GM21529 (cell line): ENCODE measurements at regions not wholly inside any gene's neighbourhood (a gene's known extent, or its start where the extent isn't known, plus 50 kb on each side); places are given as distances from the start of the nearest gene placed in this dataset.
"Not testable (repeated sequence)": the region's sequence is repeated elsewhere in the genome, so short reads cannot be mapped to it uniquely, and the experiment has no call there.

Experiments used
- ATAC-seq: cut with Tn5 transposase; IDR thresholded peaks from one replicate; pipeline ENCODE4 v1.9.1; 2021; ENCODE audit not compliant: unreplicated experiment

DNA sequence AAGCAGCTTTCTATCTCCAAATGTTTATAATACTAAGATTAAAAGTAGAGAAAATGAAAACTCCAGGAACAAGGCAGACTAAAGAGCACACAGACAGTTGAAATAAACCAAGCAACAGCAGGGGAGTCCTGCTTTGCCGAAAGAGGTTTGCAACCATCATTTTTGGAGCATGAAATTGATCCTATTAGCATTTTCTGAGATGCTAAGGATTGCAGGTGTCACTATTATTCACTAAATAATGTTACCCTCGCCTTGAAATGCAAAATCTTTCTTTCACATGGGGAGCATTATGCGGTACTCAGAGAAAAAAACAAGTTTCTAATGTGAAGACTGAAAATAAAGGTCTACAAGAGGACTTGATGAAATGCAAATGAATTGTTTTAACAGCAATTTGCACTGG lies 81.7 kb upstream of the DNAJC10 start:
- ATAC-seq, result no peak

DNA sequence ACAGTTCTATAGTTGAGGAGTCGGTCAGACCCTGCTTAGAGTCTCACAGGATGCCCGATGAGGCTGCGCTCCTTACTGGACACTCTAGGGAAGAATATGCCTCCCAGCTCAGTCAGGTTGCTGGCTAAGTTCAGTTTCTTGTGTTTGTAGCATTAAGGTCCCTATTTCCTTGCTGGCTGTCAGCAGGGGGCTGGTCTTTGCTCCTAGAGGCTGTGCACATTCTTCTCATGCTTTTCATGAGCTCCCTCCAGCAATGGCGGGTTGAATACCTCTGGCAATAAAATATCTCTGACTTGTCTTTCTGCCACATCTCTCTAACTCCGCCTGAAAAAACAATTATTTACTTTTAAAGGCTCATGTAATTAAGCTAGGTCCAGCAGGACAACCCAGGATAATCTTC lies 79.4 kb upstream of the DNAJC10 start:
- no peak for ATAC-seq

DNA sequence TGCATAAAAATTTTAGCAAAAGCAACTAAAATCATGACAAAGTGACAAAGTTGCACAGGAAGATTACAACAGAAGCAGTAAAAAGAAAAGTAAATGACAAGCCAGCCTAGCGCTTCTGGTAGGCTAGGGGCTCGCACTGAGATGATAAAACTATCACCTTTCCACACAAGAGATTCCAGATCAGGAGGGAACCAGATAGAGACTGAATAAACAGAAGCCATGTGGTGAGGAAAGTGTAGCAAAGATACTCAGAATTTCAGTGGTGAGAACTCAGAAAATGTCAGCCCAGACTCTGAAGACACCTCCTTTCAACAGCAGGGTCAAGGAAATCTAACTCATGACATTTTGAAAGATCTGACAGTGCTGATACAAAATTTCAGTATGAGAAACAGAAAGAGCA lies 77.4 kb upstream of the DNAJC10 start:
- ATAC-seq, result no peak

DNA sequence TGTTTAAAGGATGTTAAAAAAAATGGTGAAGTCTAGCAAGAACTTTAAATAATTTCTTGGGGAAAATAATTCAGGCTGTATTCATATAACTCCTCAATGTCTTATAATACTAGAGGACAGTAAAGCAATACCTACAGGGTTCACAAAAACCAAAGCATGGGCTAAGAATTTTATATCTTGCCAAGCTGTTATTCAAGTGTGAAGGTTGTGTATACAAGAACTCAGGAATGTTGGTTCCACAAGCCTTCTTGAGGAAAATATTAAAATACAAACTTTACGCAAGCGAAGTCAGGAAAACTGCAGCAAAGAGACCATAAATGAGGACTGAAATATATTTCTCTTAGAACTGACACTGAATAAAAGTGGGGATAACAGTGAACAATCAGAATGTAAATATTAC lies 76.1 kb upstream of the DNAJC10 start:
- no peak for ATAC-seq

DNA sequence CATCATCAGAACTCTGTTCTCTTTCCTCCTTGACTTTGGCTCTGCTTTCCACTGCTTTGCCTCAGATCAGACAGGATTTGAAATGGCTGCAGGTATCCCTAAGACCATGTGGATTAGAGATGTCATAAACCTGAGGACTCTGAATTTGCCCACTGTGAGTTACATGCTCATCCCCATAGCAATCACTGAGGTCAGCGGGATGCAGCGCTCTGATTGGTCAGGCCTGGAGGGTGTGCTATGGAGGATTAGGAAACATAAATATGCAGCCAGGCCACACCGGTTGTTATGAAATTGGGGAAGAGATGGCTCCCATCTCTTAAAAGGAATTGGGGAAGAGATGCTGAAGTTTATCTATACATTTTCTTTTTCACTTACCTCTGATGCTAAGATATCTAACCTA lies 73.7 kb upstream of the DNAJC10 start:
- ATAC-seq, result peak; percentile 100

DNA sequence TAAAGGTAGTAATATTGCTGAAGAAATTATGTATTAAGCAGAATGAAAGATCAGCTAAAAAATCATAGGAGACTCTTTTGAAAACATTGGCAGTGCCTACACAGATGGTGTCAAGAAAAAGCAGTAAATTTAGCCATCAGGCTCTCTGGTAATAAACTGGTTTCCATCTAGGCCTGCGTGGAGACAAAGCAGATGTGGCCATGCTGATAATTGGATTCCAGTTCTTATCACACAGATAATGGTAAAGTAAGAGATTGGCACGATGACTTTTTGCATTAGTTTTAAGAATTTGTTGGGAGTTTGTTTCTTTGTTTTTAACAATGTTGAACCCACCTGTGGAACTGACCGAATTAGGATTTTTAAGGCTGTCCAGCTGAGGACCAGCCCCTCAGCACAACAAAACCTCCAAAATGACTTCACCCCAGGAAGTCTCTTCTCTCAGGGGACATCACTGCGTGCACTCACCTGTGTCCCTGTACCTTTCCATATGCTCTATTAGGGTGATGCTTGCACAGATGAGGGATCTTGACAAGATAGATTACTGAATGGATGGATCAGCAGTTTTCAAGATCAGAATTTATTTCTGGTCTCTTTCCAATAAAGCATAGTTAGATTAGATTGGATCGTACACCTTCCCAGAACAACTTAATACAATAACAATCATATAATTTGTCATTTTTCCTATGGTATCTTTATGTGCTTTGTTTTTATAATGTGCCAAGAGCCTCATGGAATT lies 69.1 kb upstream of the DNAJC10 start:
- ATAC-seq, result no peak

DNA sequence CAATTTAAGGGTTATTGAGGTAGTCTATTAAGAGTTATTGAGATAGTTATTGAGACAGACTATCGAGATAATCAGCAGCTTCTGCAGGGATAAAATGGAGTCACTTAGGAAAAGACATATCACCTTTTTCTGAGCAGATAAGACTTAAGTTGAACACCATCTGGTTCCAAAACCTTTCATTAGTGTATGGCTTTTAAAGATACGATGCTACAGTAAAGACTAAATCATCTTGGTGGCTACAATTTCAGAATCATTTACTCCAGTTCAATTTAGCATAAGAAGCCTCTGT lies 68.6 kb upstream of the DNAJC10 start:
- ATAC-seq, result no peak

DNA sequence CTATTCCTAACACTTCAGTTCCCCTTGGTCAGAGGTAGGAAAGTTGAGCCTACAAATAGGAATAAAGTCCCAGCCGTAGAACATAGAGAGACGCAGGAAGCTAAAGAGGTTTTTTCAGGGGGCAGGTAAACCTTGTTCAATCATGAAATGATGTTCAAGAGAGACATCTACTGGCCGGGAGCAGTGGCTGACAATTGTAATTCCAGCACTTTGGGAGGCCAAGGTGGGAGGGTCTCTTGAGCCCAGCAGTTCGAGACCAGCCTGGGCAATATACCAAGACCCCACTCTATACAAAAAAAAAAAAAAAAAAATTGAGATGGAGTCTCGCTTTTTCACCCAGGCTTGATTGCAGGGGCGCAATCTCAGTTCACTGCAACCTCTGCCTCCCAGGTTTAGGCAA lies 66.7 kb upstream of the DNAJC10 start:
- ATAC-seq, result no peak

DNA sequence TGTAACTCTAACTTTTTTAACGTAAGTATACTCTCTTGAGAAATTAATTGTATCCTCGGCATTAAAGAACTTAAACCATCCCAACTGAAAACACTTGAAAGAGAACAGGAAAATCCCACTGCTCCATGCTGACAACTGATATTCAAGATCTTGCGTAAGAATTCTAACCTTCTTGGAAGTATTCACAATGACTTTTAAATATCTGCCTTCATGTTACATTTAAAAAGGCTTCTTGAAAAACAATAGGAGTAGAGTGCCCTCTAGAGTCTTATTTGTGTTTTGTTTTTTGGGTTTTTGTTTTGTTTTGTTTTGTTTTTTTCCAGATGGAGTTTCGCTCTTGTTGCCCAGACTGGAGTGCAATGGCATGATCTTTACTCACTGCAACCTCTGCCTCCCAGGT lies 65.4 kb upstream of the DNAJC10 start:
- no peak for ATAC-seq

DNA sequence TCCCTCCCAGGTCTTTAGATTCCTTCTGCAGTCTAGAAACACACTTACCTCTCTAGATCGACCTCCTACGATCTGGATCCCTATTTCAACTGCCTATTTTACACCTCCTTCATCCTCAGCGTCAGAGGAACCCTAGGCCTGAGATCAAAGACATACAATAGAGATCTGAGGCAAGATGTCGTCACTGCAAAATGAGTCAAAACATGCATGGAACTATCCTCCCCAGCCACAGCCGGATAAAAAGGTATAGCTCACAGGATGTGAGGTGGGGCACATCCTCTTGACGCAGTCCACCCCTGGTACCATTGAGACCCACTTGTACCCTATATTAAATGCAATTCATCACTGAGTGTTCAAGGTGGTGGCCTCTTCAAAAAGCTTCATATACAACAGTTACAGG lies 63.7 kb upstream of the DNAJC10 start:
- ATAC-seq, result no peak

DNA sequence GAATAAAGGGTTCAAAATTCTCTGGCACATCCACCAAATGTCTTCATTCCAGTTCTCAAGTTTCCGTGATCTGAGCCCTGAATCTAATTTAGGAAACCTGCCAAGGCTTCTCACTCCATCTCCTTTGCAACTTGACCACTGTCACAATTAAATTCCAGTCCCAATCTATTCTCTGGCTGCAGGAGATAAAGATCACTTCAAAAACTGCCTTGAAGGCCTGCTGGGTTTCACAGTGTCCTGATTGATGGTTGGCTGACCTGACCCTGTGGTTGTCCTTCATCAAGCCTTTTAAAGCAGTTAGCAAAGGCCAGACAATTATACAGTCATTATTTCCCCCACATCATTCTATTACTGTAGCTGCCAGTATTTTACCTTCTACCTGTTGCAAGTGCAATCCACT lies 60.3 kb upstream of the DNAJC10 start:
- ATAC-seq, result no peak

DNA sequence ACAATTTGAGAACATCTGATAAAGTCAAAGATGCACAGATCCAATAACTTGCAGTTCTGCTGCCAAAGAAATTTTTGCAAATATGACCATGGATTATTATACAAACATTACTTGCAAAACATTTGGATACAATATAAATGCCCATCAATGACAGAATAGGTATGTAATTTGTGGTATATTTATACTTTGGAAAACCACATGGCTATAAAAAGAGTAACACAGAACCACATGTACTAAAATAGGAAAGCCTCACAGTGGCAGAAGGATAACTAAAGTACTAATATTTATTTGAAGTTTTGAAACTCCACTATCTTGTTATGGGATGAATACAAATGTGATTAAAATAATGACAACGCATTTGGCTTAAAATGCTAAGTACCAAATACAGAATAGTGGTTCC lies 51.8 kb upstream of the DNAJC10 start:
- ATAC-seq, result no peak

DNA sequence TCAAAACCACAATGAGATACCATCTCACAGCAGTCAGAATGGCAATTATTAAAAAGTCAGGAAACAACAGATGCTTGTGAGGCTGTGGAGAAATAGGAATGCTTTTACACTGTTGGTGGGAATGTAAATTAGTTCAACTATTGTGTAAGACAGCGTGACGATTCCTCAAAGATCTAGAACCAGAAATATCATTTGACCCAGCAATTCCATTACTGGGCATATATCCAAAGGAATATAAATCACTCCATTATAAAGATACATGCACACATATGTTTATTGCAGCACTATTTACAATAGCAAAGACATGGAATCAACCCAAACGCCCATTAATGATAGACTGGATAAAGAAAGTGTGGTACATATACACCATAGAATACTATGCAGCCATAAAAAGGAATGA lies 50.6 kb upstream of the DNAJC10 start:
- not testable (repeated sequence) for ATAC-seq
